ENCODE measurements at regions not wholly inside any gene's neighbourhood (a gene's known extent, or its start where the extent isn't known, plus 50 kb on each side); places are given as distances from the start of the nearest gene placed in this dataset.

- TF ChIP-seq CTCF (IDR thresholded peaks at IDR 0.05) (no peak), POLR2A (IDR thresholded peaks at IDR 0.05) (no peak), POLR2AphosphoS5 (IDR thresholded peaks at IDR 0.05) (no peak)
Measured at GRCh38 chr9:134489621-134490408, 151.8 kb upstream of the COL5A1 start.

Measured in prostate gland (tissue), 2 donors.